Heart left ventricle (tissue), 16 donors: ENCODE measurements at regions not wholly inside any gene's neighbourhood (a gene's known extent, or its start where the extent isn't known, plus 50 kb on each side); places are given as distances from the start of the nearest gene placed in this dataset.

Experiments
- ATAC-seq, 4 donors: fragments of 200-7000 bp; cut with Tn5 transposase; one replicate each; pipeline ENCODE4 v1.9.1; 2020 to 2022; ENCODE audit warnings: moderate library complexity in 4 of 4, mild to moderate bottlenecking in 3 of 4, moderate number of reproducible peaks in 1 of 4
- DNase-seq, 5 donors: peaks; one replicate each; pipeline ENCODE4 v3.0.0-alpha.2; 2020
- H3K27ac ChIP-seq, 12 donors: fragments of 200-600 bp; sonication (generic) in 4 of 12; one replicate each; pipeline versions ENCODE4 v1.5.0 to v1.8.0; 2016 to 2022; ENCODE audit warnings: mild to moderate bottlenecking in 2 of 12
- H3K27me3 ChIP-seq, 9 donors: fragments of 200-600 bp; sonication (generic) in 2 of 9; one replicate each; pipeline versions ENCODE4 v1.5.1 to v1.8.0; 2016 to 2022; ENCODE audit warnings: mild to moderate bottlenecking in 3 of 9
- H3K36me3 ChIP-seq, 9 donors: fragments of 200-600 bp; sonication (generic) in 2 of 9; one replicate each; pipeline versions ENCODE4 v1.5.0 to v1.8.0; 2018 to 2022; ENCODE audit warnings: mild to moderate bottlenecking in 2 of 9
- H3K4me1 ChIP-seq, 12 donors: fragments of 200-600 bp; sonication (generic) in 4 of 12; one replicate each; pipeline versions ENCODE4 v1.5.0 to v1.8.0; 2016 to 2022; ENCODE audit warnings: mild to moderate bottlenecking in 3 of 12
- H3K4me3 ChIP-seq, 12 donors: fragments of 200-600 bp; sonication (generic) in 4 of 12; one replicate each; pipeline versions ENCODE4 v1.5.0 to v1.8.0; 2017 to 2022; ENCODE audit warnings: mild to moderate bottlenecking in 9 of 12, moderate library complexity in 4 of 12
- H3K9me3 ChIP-seq, 12 donors: fragments of 200-600 bp; sonication (generic) in 4 of 12; one replicate each; pipeline versions ENCODE4 v1.5.0 to v1.8.0; 2016 to 2022; ENCODE audit warnings: mild to moderate bottlenecking in 1 of 12
- CTCF ChIP-seq, 12 donors: fragments of 200-600 bp; sonication (generic) in 4 of 12; IDR thresholded peaks; one replicate each; pipeline versions ENCODE4 v1.5.0 to v1.8.0; 2018 to 2022; ENCODE audit warnings: antibody characterized with exemption in 12 of 12, mild to moderate bottlenecking in 5 of 12
- POLR2A ChIP-seq, 2 donors: fragments of 450-650 bp; IDR thresholded peaks; one replicate each; pipeline ENCODE4 v1.6.1; 2017; ENCODE audit warnings: antibody characterized with exemption in 2 of 2, mild to moderate bottlenecking in 2 of 2, moderate library complexity in 2 of 2
- WGBS, 4 donors: extraction: QIAGEN DNeasy Blood & Tissue Kit in 2 of 4; methylation state at CpG; one replicate each; pipeline versions ENCODE4 v1.1.5 to v1.1.7; 2013 to 2018; 5-methylcytosine and 5-hydroxymethylcytosine counted together
- intact Hi-C, 10 donors: fragments of 100-400 bp; cut with DNase I; formaldehyde crosslinking; loops; one replicate each; pipeline versions ENCODE4 v1.11.1 to v1.14.2; 2022
- donor health status: ischemic (EF 13 %, LVEDD 7.1; RV severe dilation, severe dysfunction).
- donor health status: healthy with polysubstance abuse.
- donor health status: DM: no; HTN: yes; CAD: no.
- donor health status: DM: no; HTN: no; CAD: no.
- donor health status: ischemic (EF 25% LVEDD 6.9; RV normal size, moderate dysfunction).
- donor health status: ischemic (EF 25% LVEDD 5.7; RV mildly dilated, moderate dysfunction).
- donor health status: healthy.
- donor health status: DM: yes; HTN: yes; CAD: no.
- donor health status: ischemic (EF 35%, LVEDD 5.7; RV mildly dilated, moderate dysfunction).
- donor health status: nonischemic (EF 11% LVEDD 7.7; RV severe dilation, severe dysfunction).
- donor health status: DM: yes; HTN: yes; CAD: no.
- donor health status: PGD.
- donor health status: ischemic (EF 29% LVEDD 5.4; RV normal size, mild dysfunction).
- donor health status: nonischemic (EF 23%, LVEDD 6.1; RV moderate dilation, normal function).

- intact Hi-C loops, result no loop called here
- no peak for TF ChIP-seq POLR2A (IDR thresholded peaks at IDR 0.05)
- no peak for TF ChIP-seq CTCF (IDR thresholded peaks at IDR 0.05)
- H3K4me3 ChIP-seq, result no peak overlapping the region
- no peaks in the 10 kb centered on the region for H3K27me3 ChIP-seq
- DNase-seq (no peak), ATAC-seq (no peak)
- peaks cover 0 to 7% (median 0%) of the 10 kb centered on the region in 12 donors for H3K9me3 ChIP-seq
- H3K36me3 ChIP-seq, result no peaks in the 10 kb centered on the region
- no peak overlapping the region for H3K27ac ChIP-seq
- WGBS, 4 donors, result 59 to 69% (median 60%) methylated on average over 8 to 9 of the region's 9 CpGs
- no peaks in the 10 kb centered on the region for H3K4me1 ChIP-seq
Measured at GRCh38 chr1:34406833-34407539, 230.3 kb downstream of the C1orf94 start.

- intact Hi-C loops, result no loop called here
- no peak for DNase-seq
- TF ChIP-seq POLR2A (IDR thresholded peaks at IDR 0.05) (no peak), CTCF (IDR thresholded peaks at IDR 0.05) (no peak)
- Histone ChIP-seq H3K36me3 (no peaks in the 10 kb centered on the region), H3K27me3 (no peaks in the 10 kb centered on the region), H3K4me1 (no peaks in the 10 kb centered on the region), H3K27ac (no peak overlapping the region), H3K4me3 (no peak overlapping the region), H3K9me3 (peaks cover 0 to 7% (median 0%) of the 10 kb centered on the region in 12 donors)
- 58 to 67% (median 61%) methylated on average over 4 of the region's 4 CpGs for WGBS, 4 donors
- ATAC-seq, result no peak
Measured at GRCh38 chr1:34408011-34408410, 231.3 kb downstream of the C1orf94 start.

- no peaks in the 10 kb centered on the region for H3K27me3 ChIP-seq
- WGBS, 4 donors, result 79 to 84% (median 81%) methylated on average over 6 of the region's 6 CpGs
- DNase-seq (no peak), ATAC-seq (no peak)
- H3K4me3 ChIP-seq, result no peak overlapping the region
- intact Hi-C loops, result no loop called here
- H3K9me3 ChIP-seq, result peaks cover 0 to 1% (median 0%) of the 10 kb centered on the region in 12 donors
- H3K4me1 ChIP-seq, result no peaks in the 10 kb centered on the region
- no peak overlapping the region for H3K27ac ChIP-seq
- TF ChIP-seq CTCF (IDR thresholded peaks at IDR 0.05) (no peak), POLR2A (IDR thresholded peaks at IDR 0.05) (no peak)
- H3K36me3 ChIP-seq, result no peaks in the 10 kb centered on the region
Measured at GRCh38 chr1:34409689-34410229, 233.1 kb downstream of the C1orf94 start.

GRCh38 chr1:34412598-34413370, 236.1 kb downstream of the C1orf94 start:
- Histone ChIP-seq H3K27ac (no peak overlapping the region), H3K27me3 (peaks cover 0 to 9% (median 0%) of the 10 kb centered on the region in 9 donors), H3K4me3 (no peak overlapping the region), H3K36me3 (no peaks in the 10 kb centered on the region), H3K4me1 (no peaks in the 10 kb centered on the region), H3K9me3 (no peaks in the 10 kb centered on the region)
- no peak for TF ChIP-seq POLR2A (IDR thresholded peaks at IDR 0.05)
- TF ChIP-seq CTCF (IDR thresholded peaks at IDR 0.05), result no peak
- DNase-seq, result no peak
- WGBS, 4 donors, result 53 to 62% (median 57%) methylated on average over 12 of the region's 12 CpGs
- intact Hi-C loops, result no loop called here
- no peak for ATAC-seq
